SK-N-SH (cell line): ENCODE measurements at regions not wholly inside any gene's neighbourhood (a gene's known extent, or its start where the extent isn't known, plus 50 kb on each side); places are given as distances from the start of the nearest gene placed in this dataset.

Experiments
- CTCF ChIA-PET: fragments of 300-600, 350-600 bp; formaldehyde crosslinking; extraction: SDS; loops from one replicate; lab custom pipeline; 2021; lab: Yijun Ruan, JAX
- POLR2A ChIA-PET: fragments of 350-600 bp; sonication (Branson Sonifier 250); formaldehyde crosslinking; extraction: SDS; loops from one replicate; lab custom pipeline; 2020; ENCODE audit warnings: antibody characterized with exemption, inconsistent platforms; lab: Yijun Ruan, JAX
- DNase-seq: peaks from one replicate; pipeline ENCODE4 v3.0.0; 2012
- H2AFZ ChIP-seq: fragments of 200-600 bp; sonication (generic); 2 replicates; pipeline ENCODE4 v1.8.1; 2016; ENCODE audit warnings: antibody characterized with exemption, mild to moderate bottlenecking, low read depth
- H3F3A ChIP-seq: fragments of 200-600 bp; sonication (generic); replicated peaks from 2 replicates; pipeline ENCODE3; 2016; ENCODE audit warnings: antibody characterized with exemption, mild to moderate bottlenecking; ENCODE audit not compliant: insufficient read depth
- H3K27ac ChIP-seq, 2 experiments: fragments of 200-500 bp in 1 of 2; fragments of 200-600 bp in 1 of 2; sonication (Bioruptor generic) in 1 of 2; sonication (generic), shearing (Covaris generic) in 1 of 2; 2 replicates each; pipeline versions ENCODE4 v1.5.1 to v1.6.1; 2014 to 2016; ENCODE audit warnings: low read depth in 2 of 2, inconsistent platforms in 1 of 2, low read length in 1 of 2, mild to moderate bottlenecking in 1 of 2, mixed read lengths in 1 of 2
- H3K27me3 ChIP-seq: fragments of 200-600 bp; sonication (generic), shearing (Covaris generic); 2 replicates; pipeline ENCODE4 v1.6.1; 2016; ENCODE audit warnings: mixed run types; ENCODE audit not compliant: insufficient read depth
- H3K36me3 ChIP-seq, 2 experiments: fragments of 200-500 bp in 1 of 2; fragments of 200-600 bp in 1 of 2; sonication (Bioruptor generic) in 1 of 2; sonication (generic) in 1 of 2; replicated peaks in 1 of 2; 2 replicates each; pipeline versions ENCODE3 to v1.5.1; 2014 to 2016; ENCODE audit warnings: low read length in 1 of 2, mild to moderate bottlenecking in 1 of 2; ENCODE audit not compliant: insufficient read depth in 2 of 2, control insufficient read depth in 1 of 2
- H3K4me1 ChIP-seq, 2 experiments: fragments of 200-500 bp in 1 of 2; fragments of 200-600 bp in 1 of 2; sonication (Bioruptor generic) in 1 of 2; sonication (generic), shearing (Covaris generic) in 1 of 2; 2 replicates each; pipeline versions ENCODE4 v1.5.1 to v1.6.1; 2014 to 2016; ENCODE audit warnings: low read depth in 1 of 2, low read length in 1 of 2, mixed run types in 1 of 2; ENCODE audit not compliant: insufficient read depth in 2 of 2, control insufficient read depth in 1 of 2
- H3K4me2 ChIP-seq: fragments of 200-600 bp; sonication (generic), shearing (Covaris generic); 2 replicates; pipeline ENCODE4 v1.6.1; 2017; ENCODE audit warnings: mixed run types
- H3K4me3 ChIP-seq, 2 experiments: fragments of 200-500 bp in 1 of 2; fragments of 200-600 bp in 1 of 2; sonication (Bioruptor generic) in 1 of 2; sonication (generic), shearing (Covaris generic) in 1 of 2; 2 replicates each; pipeline versions ENCODE4 v1.5.1 to v1.8.1; 2014 to 2016; ENCODE audit warnings: low read depth in 2 of 2, inconsistent platforms in 1 of 2, low read length in 1 of 2, mild to moderate bottlenecking in 1 of 2, mixed read lengths in 1 of 2, moderate library complexity in 1 of 2
- H3K79me2 ChIP-seq: fragments of 200-600 bp; sonication (generic); 2 replicates; pipeline ENCODE4 v1.8.1; 2017; ENCODE audit warnings: mild to moderate bottlenecking; ENCODE audit not compliant: insufficient read depth
- H3K9ac ChIP-seq: fragments of 200-600 bp; sonication (generic); 2 replicates; pipeline ENCODE4 v1.6.1; 2017; ENCODE audit warnings: mixed run types
- H3K9me2 ChIP-seq: fragments of 200-600 bp; sonication (generic); 2 replicates; pipeline ENCODE4 v1.6.1; 2017; ENCODE audit warnings: mixed run types
- H3K9me3 ChIP-seq: fragments of 200-600 bp; sonication (generic); 2 replicates; pipeline ENCODE4 v1.6.1; 2017; ENCODE audit warnings: mixed run types, mild to moderate bottlenecking, moderate library complexity
- H4K20me1 ChIP-seq: fragments of 200-600 bp; sonication (generic); 2 replicates; pipeline ENCODE4 v1.6.1; 2017; ENCODE audit warnings: mild to moderate bottlenecking, mixed run types; ENCODE audit not compliant: insufficient read depth
- CHD2 ChIP-seq: fragments of 150-350 bp; IDR thresholded peaks from 2 replicates; pipeline ENCODE4 v1.6.1; 2018; ENCODE audit warnings: low read length; ENCODE audit not compliant: partially characterized antibody
- FOSL2 ChIP-seq: IDR thresholded peaks from 2 replicates; pipeline ENCODE4 v1.4.0; 2012; ENCODE audit warnings: low read depth, mild to moderate bottlenecking, moderate library complexity, borderline replicate concordance
- MXI1 ChIP-seq: IDR thresholded peaks from 2 replicates; pipeline ENCODE4 v1.6.1; 2012; ENCODE audit warnings: mild to moderate bottlenecking, low read depth, low read length, improper control_type of control experiment
- NRF1 ChIP-seq: IDR thresholded peaks from 2 replicates; pipeline ENCODE4 v1.6.1; 2012; ENCODE audit warnings: low read depth, mild to moderate bottlenecking, low read length
- POLR2AphosphoS5 ChIP-seq: IDR thresholded peaks from 2 replicates; pipeline ENCODE4 v1.6.1; 2012; ENCODE audit warnings: low read depth, low read length
- TCF12 ChIP-seq: IDR thresholded peaks from 2 replicates; pipeline ENCODE4 v1.4.0; 2012
- TEAD4 ChIP-seq: IDR thresholded peaks from 2 replicates; pipeline ENCODE4 v1.4.0; 2012; ENCODE audit warnings: mild to moderate bottlenecking, borderline replicate concordance; ENCODE audit not compliant: insufficient read depth
- ZBTB33 ChIP-seq: IDR thresholded peaks from 2 replicates; pipeline ENCODE4 v1.4.0; 2012; ENCODE audit warnings: low read depth, borderline replicate concordance
- WGBS: methylation state at CpG from one replicate; pipeline ENCODE4 v1.1.6; 2017; ENCODE audit warnings: low lambda C conversion rate; 5-methylcytosine and 5-hydroxymethylcytosine counted together
- TF ChIP-seq, protein P1 (sequence below): fragments of 150-350 bp; IDR thresholded peaks from 2 replicates; pipeline ENCODE4 v1.6.1; 2016; ENCODE audit warnings: mild to moderate bottlenecking, low read depth, low read length
- TF ChIP-seq, protein P2 (sequence below): IDR thresholded peaks from 2 replicates; pipeline ENCODE4 v1.4.0; 2012; ENCODE audit warnings: low read depth

GRCh38 chr18:54710900-54711281 lies 117.4 kb upstream of the RAB27B start:
- peaks cover 0 to 8% of the 10 kb centered on the region in 2 experiments; a peak in 2 of 4 replicates for H3K4me1 ChIP-seq
- DNase-seq = no peak
- H3K79me2 ChIP-seq = no peaks in the 10 kb centered on the region
- H3K9ac ChIP-seq = no peak overlapping the region
- no peak overlapping the region for H3K4me3 ChIP-seq
- H3K4me2 ChIP-seq = no peak overlapping the region
- TF ChIP-seq TEAD4 (no peak), MXI1 (no peak), NRF1 (no peak)
- no peak overlapping the region for H2AFZ ChIP-seq
- H3F3A ChIP-seq = peaks cover 17% of the 10 kb centered on the region
- no peaks in the 10 kb centered on the region for H3K9me3 ChIP-seq
- H3K36me3 ChIP-seq = no peaks in the 10 kb centered on the region
- POLR2A ChIA-PET = no interaction called here
- H4K20me1 ChIP-seq = no peaks in the 10 kb centered on the region
- CTCF ChIA-PET = no interaction called here
- no peak overlapping the region for H3K27ac ChIP-seq
- WGBS = 92% methylated on average over 2 of the region's 2 CpGs
- no peaks in the 10 kb centered on the region for H3K9me2 ChIP-seq
- H3K27me3 ChIP-seq = no peaks in the 10 kb centered on the region

DNA sequence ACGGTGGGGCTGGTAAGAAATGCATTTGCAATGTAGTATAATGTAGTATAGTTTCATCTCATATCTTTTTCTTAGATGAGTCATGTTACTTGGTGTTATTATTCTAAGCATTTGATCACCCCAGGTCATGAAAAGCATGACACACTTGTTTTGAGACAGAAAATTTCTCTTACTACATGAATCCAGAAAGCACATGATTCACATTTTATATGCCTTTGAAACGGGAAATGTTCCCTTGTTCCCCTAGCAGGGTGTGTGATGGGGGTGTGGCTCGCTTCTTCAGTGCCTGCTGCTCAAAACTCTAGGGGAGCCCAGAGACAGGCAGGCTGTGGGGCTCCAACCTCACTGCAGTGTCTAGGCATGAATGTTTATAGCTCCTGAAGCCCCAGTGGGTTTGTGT lies 116.0 kb upstream of the RAB27B start:
- Histone ChIP-seq H3K36me3 (no peaks in the 10 kb centered on the region), H3K4me1 (peaks cover under 1 to 8% of the 10 kb centered on the region in 2 experiments; a peak in 3 of 4 replicates), H3K79me2 (no peaks in the 10 kb centered on the region), H3F3A (peaks cover 17% of the 10 kb centered on the region), H3K4me2 (peak overlapping the region; percentile 51; the same call in 1 of the 2 replicates), H4K20me1 (no peaks in the 10 kb centered on the region), H3K9ac (no peak overlapping the region), H2AFZ (no peak overlapping the region; the same call in 1 of the 2 replicates), H3K27me3 (no peaks in the 10 kb centered on the region), H3K27ac (peak overlapping the region in 1 of 2 experiments; percentile 55; a peak in 2 of 4 replicates), H3K9me2 (no peaks in the 10 kb centered on the region), H3K9me3 (no peaks in the 10 kb centered on the region), H3K4me3 (no peak overlapping the region)
- ChIA-PET POLR2A (no interaction called here), CTCF (interaction anchor here (1.2 kb wide), 1 partner anchor 41 kb away, joined by 3 read pairs; no protein-coding TSS in a partner anchor)
- DNase-seq = no peak
- TF ChIP-seq FOSL2 (peak; percentile 43; the same call in 1 of the 2 replicates), TCF12 (0 out of 2 replicates have a peak, but pooled peaks have one; percentile 6)
- TF ChIP-seq, protein P1, sequence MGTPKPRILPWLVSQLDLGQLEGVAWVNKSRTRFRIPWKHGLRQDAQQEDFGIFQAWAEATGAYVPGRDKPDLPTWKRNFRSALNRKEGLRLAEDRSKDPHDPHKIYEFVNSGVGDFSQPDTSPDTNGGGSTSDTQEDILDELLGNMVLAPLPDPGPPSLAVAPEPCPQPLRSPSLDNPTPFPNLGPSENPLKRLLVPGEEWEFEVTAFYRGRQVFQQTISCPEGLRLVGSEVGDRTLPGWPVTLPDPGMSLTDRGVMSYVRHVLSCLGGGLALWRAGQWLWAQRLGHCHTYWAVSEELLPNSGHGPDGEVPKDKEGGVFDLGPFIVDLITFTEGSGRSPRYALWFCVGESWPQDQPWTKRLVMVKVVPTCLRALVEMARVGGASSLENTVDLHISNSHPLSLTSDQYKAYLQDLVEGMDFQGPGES = no peak
- WGBS = 55% methylated on average over 3 of the region's 3 CpGs

DNA sequence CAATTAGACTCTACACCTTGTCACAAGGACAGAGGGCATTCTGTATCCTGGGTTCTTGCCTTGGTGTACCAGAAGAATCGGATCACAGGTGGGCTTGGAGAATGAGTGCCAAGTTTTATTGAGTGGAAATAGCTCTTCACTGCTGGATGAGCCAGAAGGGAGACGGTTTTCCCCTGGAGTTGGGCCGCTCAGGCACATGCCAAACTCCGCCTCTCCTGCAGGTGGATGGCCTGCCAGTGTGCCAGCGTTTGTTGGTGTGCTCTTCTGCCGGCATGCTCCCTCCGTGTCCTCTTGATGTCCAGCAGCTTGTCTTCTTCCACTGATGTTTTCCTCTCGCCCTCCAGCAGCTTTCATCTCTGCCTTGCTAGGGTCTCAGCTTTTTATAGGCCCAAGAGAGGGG lies 115.5 kb upstream of the RAB27B start:
- Histone ChIP-seq H3K27me3 (no peaks in the 10 kb centered on the region), H3K9me2 (no peaks in the 10 kb centered on the region), H4K20me1 (no peaks in the 10 kb centered on the region), H3F3A (peaks cover 17% of the 10 kb centered on the region), H3K4me3 (no peak overlapping the region), H2AFZ (no peak overlapping the region; the same call in 1 of the 2 replicates), H3K9ac (no peak overlapping the region), H3K79me2 (no peaks in the 10 kb centered on the region), H3K9me3 (no peaks in the 10 kb centered on the region), H3K4me2 (peak overlapping the region; percentile 51; the same call in 1 of the 2 replicates)
- POLR2A ChIA-PET = no interaction called here
- CTCF ChIA-PET = interaction anchor here (1.2 kb wide), 1 partner anchor 41 kb away, joined by 3 read pairs; no protein-coding TSS in a partner anchor
- no peak for DNase-seq
- 92% methylated on average over 5 of the region's 8 CpGs for WGBS
- TF ChIP-seq, protein P1 = no peak
- TF ChIP-seq MXI1 (no peak), POLR2AphosphoS5 (no peak), CHD2 (no peak), ZBTB33 (no peak)
- TF ChIP-seq, protein P2, sequence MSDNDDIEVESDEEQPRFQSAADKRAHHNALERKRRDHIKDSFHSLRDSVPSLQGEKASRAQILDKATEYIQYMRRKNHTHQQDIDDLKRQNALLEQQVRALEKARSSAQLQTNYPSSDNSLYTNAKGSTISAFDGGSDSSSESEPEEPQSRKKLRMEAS = no peak
- TF ChIP-seq, all 33 proteins: peak for 0
- no peaks in the 10 kb centered on the region for H3K36me3 ChIP-seq
- H3K27ac ChIP-seq = peak overlapping the region in 1 of 2 experiments; percentile 55; a peak in 2 of 4 replicates
- H3K4me1 ChIP-seq = peaks cover 5 to 8% of the 10 kb centered on the region in 2 experiments
